Osteoblast (primary cell): ENCODE measurements at regions not wholly inside any gene's neighbourhood (a gene's known extent, or its start where the extent isn't known, plus 50 kb on each side); places are given as distances from the start of the nearest gene placed in this dataset.

ENCODE experiments used
- DNase-seq: peaks from one replicate; pipeline ENCODE4 v3.0.0; 2011; ENCODE audit warnings: low spot score, mixed read lengths; ENCODE audit not compliant: insufficient read length; ENCODE audit errors: missing footprints
- H2AFZ ChIP-seq: 2 replicates; pipeline ENCODE4 v1.6.0; 2011; ENCODE audit warnings: mild to moderate bottlenecking, low read length
- H3K27ac ChIP-seq: 2 replicates; pipeline ENCODE4 v1.5.1; 2011; ENCODE audit warnings: mild to moderate bottlenecking, low read depth, low read length, moderate library complexity
- H3K27me3 ChIP-seq: 2 replicates; pipeline ENCODE4 v1.6.0; 2012; ENCODE audit warnings: mild to moderate bottlenecking, control low read depth, inconsistent platforms, low read length, moderate library complexity; ENCODE audit not compliant: insufficient read depth
- H3K36me3 ChIP-seq: 2 replicates; pipeline ENCODE4 v1.5.1; 2011; ENCODE audit warnings: mild to moderate bottlenecking, low read length, control low read depth, moderate library complexity; ENCODE audit not compliant: insufficient read depth
- H3K4me1 ChIP-seq: 2 replicates; pipeline ENCODE4 v1.5.1; 2011; ENCODE audit warnings: mild to moderate bottlenecking, low read length, control low read depth, moderate library complexity; ENCODE audit not compliant: insufficient read depth
- H3K4me2 ChIP-seq: 2 replicates; pipeline ENCODE4 v1.6.0; 2011; ENCODE audit warnings: mild to moderate bottlenecking, low read length; ENCODE audit not compliant: insufficient read depth
- H3K4me3 ChIP-seq: fragments of 200-600 bp; sonication (generic); 3 replicates; pipeline ENCODE4 v1.5.1; 2012; ENCODE audit warnings: mild to moderate bottlenecking, low read length, inconsistent platforms; ENCODE audit not compliant: insufficient read depth
- H3K79me2 ChIP-seq: 2 replicates; pipeline ENCODE4 v1.6.0; 2012; ENCODE audit warnings: mild to moderate bottlenecking, low read length, control low read depth, inconsistent platforms; ENCODE audit not compliant: insufficient read depth
- H3K9me3 ChIP-seq: 2 replicates; pipeline ENCODE4 v1.5.1; 2011; ENCODE audit warnings: low read depth, low read length, control low read depth
- H4K20me1 ChIP-seq: 2 replicates; pipeline ENCODE4 v1.6.0; 2012; ENCODE audit warnings: mild to moderate bottlenecking, low read length, control low read depth; ENCODE audit not compliant: insufficient read depth
- CTCF ChIP-seq: IDR thresholded peaks from 2 replicates; pipeline ENCODE4 v1.5.1; 2011; ENCODE audit warnings: mild to moderate bottlenecking, low read depth, low read length, moderate library complexity; ENCODE audit errors: extremely low read depth

- H3K79me2 ChIP-seq, result no peaks in the 10 kb centered on the region
- no peak overlapping the region for H3K27ac ChIP-seq
- no peaks in the 10 kb centered on the region for H4K20me1 ChIP-seq
- peaks cover 4% of the 10 kb centered on the region for H3K9me3 ChIP-seq
- DNase-seq, result no peak
- H2AFZ ChIP-seq, result no peak overlapping the region
- H3K4me1 ChIP-seq, result no peaks in the 10 kb centered on the region
- H3K27me3 ChIP-seq, result no peaks in the 10 kb centered on the region
- no peak overlapping the region for H3K4me2 ChIP-seq
- H3K4me3 ChIP-seq, result no peak overlapping the region
- no peaks in the 10 kb centered on the region for H3K36me3 ChIP-seq
- TF ChIP-seq CTCF, result no peak
Observed at GRCh38 chr2:49369101-49369500, 214.8 kb upstream of the FSHR start.

GRCh38 chr2:49367003-49367402, 212.7 kb upstream of the FSHR start:
- Histone ChIP-seq H3K4me1 (no peaks in the 10 kb centered on the region), H3K4me3 (no peak overlapping the region), H3K9me3 (peaks cover 4% of the 10 kb centered on the region), H2AFZ (no peak overlapping the region), H3K36me3 (no peaks in the 10 kb centered on the region), H3K4me2 (no peak overlapping the region), H3K27me3 (no peaks in the 10 kb centered on the region), H4K20me1 (no peaks in the 10 kb centered on the region), H3K79me2 (no peaks in the 10 kb centered on the region), H3K27ac (no peak overlapping the region)
- no peak for TF ChIP-seq CTCF
- DNase-seq, result no peak

- no peaks in the 10 kb centered on the region for H3K79me2 ChIP-seq
- no peak for TF ChIP-seq CTCF
- no peak overlapping the region for H3K27ac ChIP-seq
- H3K4me2 ChIP-seq, result no peak overlapping the region
- no peaks in the 10 kb centered on the region for H4K20me1 ChIP-seq
- no peaks in the 10 kb centered on the region for H3K36me3 ChIP-seq
- H2AFZ ChIP-seq, result no peak overlapping the region
- H3K4me3 ChIP-seq, result no peak overlapping the region
- H3K27me3 ChIP-seq, result no peaks in the 10 kb centered on the region
- no peak for DNase-seq
- no peaks in the 10 kb centered on the region for H3K4me1 ChIP-seq
- H3K9me3 ChIP-seq, result no peaks in the 10 kb centered on the region
Observed at GRCh38 chr2:49360407-49360767, 206.1 kb upstream of the FSHR start.

GRCh38 chr2:49359721-49360406, 205.5 kb upstream of the FSHR start:
- Histone ChIP-seq H3K79me2 (no peaks in the 10 kb centered on the region), H3K27ac (no peak overlapping the region), H3K36me3 (no peaks in the 10 kb centered on the region), H2AFZ (no peak overlapping the region), H3K4me1 (no peaks in the 10 kb centered on the region), H3K4me2 (no peak overlapping the region), H4K20me1 (no peaks in the 10 kb centered on the region), H3K27me3 (no peaks in the 10 kb centered on the region), H3K9me3 (no peaks in the 10 kb centered on the region), H3K4me3 (no peak overlapping the region)
- TF ChIP-seq CTCF, result no peak
- no peak for DNase-seq
